ENCODE measurements at regions not wholly inside any gene's neighbourhood (a gene's known extent, or its start where the extent isn't known, plus 50 kb on each side); places are given as distances from the start of the nearest gene placed in this dataset.

DNA sequence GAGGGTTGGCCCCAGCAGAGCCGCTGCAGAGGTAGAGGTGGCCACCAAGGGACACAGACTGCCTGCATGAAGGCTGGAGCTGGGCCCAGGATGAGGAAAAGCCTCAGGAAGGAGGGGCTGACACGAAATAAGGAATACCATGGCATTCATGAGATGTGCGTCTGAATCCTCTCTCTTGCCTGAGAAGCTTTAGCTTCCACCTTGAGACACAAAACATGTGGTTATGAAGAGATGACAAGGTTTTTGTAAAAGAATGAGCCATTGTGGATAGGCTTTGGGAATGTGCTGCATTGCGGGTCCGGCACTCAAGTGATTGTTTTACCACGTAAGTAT, 82.7 kb downstream of the DAD1 start:
- intact Hi-C loops (cut with micrococcal nuclease; ENCODE audit: unreplicated experiment) (no loop called here), in situ Hi-C loops (cut with HindIII; ENCODE audit: low pct_unique_long_range_greater_than_20kb, low sequenced_read_pairs) (no loop called here)
- ChIA-PET POLR2A (no interaction called here), CTCF (no interaction called here)
- no peaks in the 10 kb centered on the region for H3K36me3 ChIP-seq (ENCODE audit: control insufficient read depth, insufficient read depth, low read length)
- H3K9me3 ChIP-seq (ENCODE audit: control insufficient read depth, insufficient read depth, low read depth, low read length), result no peaks in the 10 kb centered on the region
- ATAC-seq (no peak), DNase-seq (ENCODE audit: low read depth, low spot score) (no peak)
- TF ChIP-seq POLR2AphosphoS5 (IDR thresholded peaks at IDR 0.05; ENCODE audit: low read depth, low read length), result no peak
- no peak for TF ChIP-seq TCF7L2 (IDR thresholded peaks at IDR 0.05; ENCODE audit: low read depth, low read length)
- TF ChIP-seq, protein P1, sequence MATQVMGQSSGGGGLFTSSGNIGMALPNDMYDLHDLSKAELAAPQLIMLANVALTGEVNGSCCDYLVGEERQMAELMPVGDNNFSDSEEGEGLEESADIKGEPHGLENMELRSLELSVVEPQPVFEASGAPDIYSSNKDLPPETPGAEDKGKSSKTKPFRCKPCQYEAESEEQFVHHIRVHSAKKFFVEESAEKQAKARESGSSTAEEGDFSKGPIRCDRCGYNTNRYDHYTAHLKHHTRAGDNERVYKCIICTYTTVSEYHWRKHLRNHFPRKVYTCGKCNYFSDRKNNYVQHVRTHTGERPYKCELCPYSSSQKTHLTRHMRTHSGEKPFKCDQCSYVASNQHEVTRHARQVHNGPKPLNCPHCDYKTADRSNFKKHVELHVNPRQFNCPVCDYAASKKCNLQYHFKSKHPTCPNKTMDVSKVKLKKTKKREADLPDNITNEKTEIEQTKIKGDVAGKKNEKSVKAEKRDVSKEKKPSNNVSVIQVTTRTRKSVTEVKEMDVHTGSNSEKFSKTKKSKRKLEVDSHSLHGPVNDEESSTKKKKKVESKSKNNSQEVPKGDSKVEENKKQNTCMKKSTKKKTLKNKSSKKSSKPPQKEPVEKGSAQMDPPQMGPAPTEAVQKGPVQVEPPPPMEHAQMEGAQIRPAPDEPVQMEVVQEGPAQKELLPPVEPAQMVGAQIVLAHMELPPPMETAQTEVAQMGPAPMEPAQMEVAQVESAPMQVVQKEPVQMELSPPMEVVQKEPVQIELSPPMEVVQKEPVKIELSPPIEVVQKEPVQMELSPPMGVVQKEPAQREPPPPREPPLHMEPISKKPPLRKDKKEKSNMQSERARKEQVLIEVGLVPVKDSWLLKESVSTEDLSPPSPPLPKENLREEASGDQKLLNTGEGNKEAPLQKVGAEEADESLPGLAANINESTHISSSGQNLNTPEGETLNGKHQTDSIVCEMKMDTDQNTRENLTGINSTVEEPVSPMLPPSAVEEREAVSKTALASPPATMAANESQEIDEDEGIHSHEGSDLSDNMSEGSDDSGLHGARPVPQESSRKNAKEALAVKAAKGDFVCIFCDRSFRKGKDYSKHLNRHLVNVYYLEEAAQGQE (IDR thresholded peaks at IDR 0.05; ENCODE audit: insufficient read depth in 1 of 2, low read depth in 2 of 2, low read length in 1 of 2), result no peak
- no peak for TF ChIP-seq SIN3A (IDR thresholded peaks at IDR 0.05; ENCODE audit: borderline replicate concordance, insufficient read depth, low read depth, low read length)
- TF ChIP-seq, protein P2, sequence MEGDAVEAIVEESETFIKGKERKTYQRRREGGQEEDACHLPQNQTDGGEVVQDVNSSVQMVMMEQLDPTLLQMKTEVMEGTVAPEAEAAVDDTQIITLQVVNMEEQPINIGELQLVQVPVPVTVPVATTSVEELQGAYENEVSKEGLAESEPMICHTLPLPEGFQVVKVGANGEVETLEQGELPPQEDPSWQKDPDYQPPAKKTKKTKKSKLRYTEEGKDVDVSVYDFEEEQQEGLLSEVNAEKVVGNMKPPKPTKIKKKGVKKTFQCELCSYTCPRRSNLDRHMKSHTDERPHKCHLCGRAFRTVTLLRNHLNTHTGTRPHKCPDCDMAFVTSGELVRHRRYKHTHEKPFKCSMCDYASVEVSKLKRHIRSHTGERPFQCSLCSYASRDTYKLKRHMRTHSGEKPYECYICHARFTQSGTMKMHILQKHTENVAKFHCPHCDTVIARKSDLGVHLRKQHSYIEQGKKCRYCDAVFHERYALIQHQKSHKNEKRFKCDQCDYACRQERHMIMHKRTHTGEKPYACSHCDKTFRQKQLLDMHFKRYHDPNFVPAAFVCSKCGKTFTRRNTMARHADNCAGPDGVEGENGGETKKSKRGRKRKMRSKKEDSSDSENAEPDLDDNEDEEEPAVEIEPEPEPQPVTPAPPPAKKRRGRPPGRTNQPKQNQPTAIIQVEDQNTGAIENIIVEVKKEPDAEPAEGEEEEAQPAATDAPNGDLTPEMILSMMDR (IDR thresholded peaks at IDR 0.05), result no peak
- no peaks in the 10 kb centered on the region for H3K4me1 ChIP-seq (ENCODE audit: control insufficient read depth, insufficient read depth, low read length)
- H3K27me3 ChIP-seq (ENCODE audit: control insufficient read depth, insufficient read depth, low read length), result peaks cover 2% of the 10 kb centered on the region
- H3K27ac ChIP-seq (ENCODE audit: low read length), result no peak overlapping the region
- BruUV-seq (replicated peaks), result no TSS peak
- H3K4me3 ChIP-seq (ENCODE audit: low read depth in 2 of 2, low read length in 2 of 2), result no peak overlapping the region

DNA sequence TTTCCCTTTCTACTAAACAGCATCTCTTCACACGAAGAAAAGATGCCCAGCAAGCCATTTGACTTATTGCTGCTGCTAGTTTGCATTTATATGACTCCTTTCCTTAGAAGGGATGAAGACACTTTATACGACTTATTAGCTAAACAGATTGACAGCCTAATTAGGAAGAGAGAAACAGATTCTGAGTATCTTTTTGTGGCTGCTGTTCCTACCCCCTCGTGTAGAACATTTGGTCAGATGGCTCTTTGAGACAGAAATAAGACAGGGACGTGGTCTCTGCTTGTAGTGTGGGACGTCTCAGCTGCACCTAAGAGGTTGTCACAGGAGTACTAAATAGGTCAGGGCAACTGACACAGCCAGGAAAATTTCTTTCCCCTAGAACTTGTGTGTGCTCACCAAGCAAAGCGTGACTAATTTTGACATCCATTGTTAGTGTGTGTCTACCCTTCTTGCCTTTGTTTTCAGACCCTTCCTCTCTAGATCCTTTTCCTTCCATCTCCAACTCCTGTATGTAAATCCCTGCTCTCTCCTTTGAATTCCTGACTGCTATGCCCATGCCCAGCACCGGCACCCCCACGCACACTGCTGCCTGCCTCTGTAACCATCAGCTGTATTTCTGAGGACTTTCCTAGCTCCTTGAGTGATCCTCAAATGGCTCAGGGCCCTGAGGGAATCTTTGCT, 83.2 kb downstream of the DAD1 start:
- Histone ChIP-seq H3K9me3 (ENCODE audit: control insufficient read depth, insufficient read depth, low read depth, low read length) (no peaks in the 10 kb centered on the region), H3K27me3 (ENCODE audit: control insufficient read depth, insufficient read depth, low read length) (peaks cover 3% of the 10 kb centered on the region), H3K36me3 (ENCODE audit: control insufficient read depth, insufficient read depth, low read length) (no peaks in the 10 kb centered on the region), H3K27ac (ENCODE audit: low read length) (no peak overlapping the region), H3K4me1 (ENCODE audit: control insufficient read depth, insufficient read depth, low read length) (no peaks in the 10 kb centered on the region), H3K4me3 (ENCODE audit: low read depth in 2 of 2, low read length in 2 of 2) (no peak overlapping the region)
- intact Hi-C loops (cut with micrococcal nuclease; ENCODE audit: unreplicated experiment), result no loop called here
- no TSS peak for BruUV-seq (replicated peaks)
- CTCF ChIA-PET, result no interaction called here
- TF ChIP-seq, protein P1 (IDR thresholded peaks at IDR 0.05; ENCODE audit: insufficient read depth in 1 of 2, low read depth in 2 of 2, low read length in 1 of 2), result no peak
- no peak for ATAC-seq
- POLR2A ChIA-PET, result no interaction called here
- in situ Hi-C loops (cut with HindIII; ENCODE audit: low pct_unique_long_range_greater_than_20kb, low sequenced_read_pairs), result no loop called here
- DNase-seq (ENCODE audit: low read depth, low spot score), result no peak
